Psoas muscle (tissue), 7 donors: ENCODE measurements at regions not wholly inside any gene's neighbourhood (a gene's known extent, or its start where the extent isn't known, plus 50 kb on each side); places are given as distances from the start of the nearest gene placed in this dataset.

Source experiments
- ATAC-seq, 4 donors: fragments of 200-7000 bp; cut with Tn5 transposase; one replicate each; pipeline ENCODE4 v1.9.1; 2020; ENCODE audit warnings: moderate library complexity in 3 of 4, mild to moderate bottlenecking in 2 of 4
- DNase-seq, 2 donors: peaks; one replicate each; pipeline ENCODE4 v3.0.0-alpha.2; 2020
- H3K27ac ChIP-seq: fragments of 200-600 bp; one replicate; pipeline ENCODE4 v1.8.0; 2022
- H3K27me3 ChIP-seq, 3 donors: fragments of 200-600 bp in 1 of 3; one replicate each; pipeline versions ENCODE4 v1.6.1 to v1.8.0; 2013 to 2022; ENCODE audit warnings: low read length in 2 of 3, mild to moderate bottlenecking in 2 of 3, moderate library complexity in 1 of 3; ENCODE audit not compliant: insufficient read depth in 3 of 3
- H3K36me3 ChIP-seq, 2 donors: fragments of 200-600 bp in 1 of 2; one replicate each; pipeline versions ENCODE4 v1.6.1 to v1.8.0; 2013 to 2022; ENCODE audit warnings: low read depth in 1 of 2, mild to moderate bottlenecking in 1 of 2, moderate library complexity in 1 of 2; ENCODE audit not compliant: insufficient read depth in 1 of 2
- H3K4me1 ChIP-seq: fragments of 200-600 bp; one replicate; pipeline ENCODE4 v1.8.0; 2022
- H3K4me3 ChIP-seq: fragments of 200-600 bp; one replicate; pipeline ENCODE4 v1.8.0; 2022; ENCODE audit warnings: mild to moderate bottlenecking
- H3K9me3 ChIP-seq: fragments of 200-600 bp; one replicate; pipeline ENCODE4 v1.8.0; 2022
- WGBS, 3 donors: extraction: QIAGEN DNeasy Blood & Tissue Kit; methylation state at CpG; one replicate each; pipeline versions ENCODE4 v1.1.6 to v1.1.7; 2013; 5-methylcytosine and 5-hydroxymethylcytosine counted together
- intact Hi-C, 2 donors: fragments of 100-400 bp; cut with DNase I; formaldehyde crosslinking; loops; one replicate each; pipeline versions ENCODE4 v1.11.0 to v1.14.2; 2022
- TF ChIP-seq, protein P1 (sequence below): fragments of 200-600 bp; IDR thresholded peaks from one replicate; pipeline ENCODE4 v1.8.0; 2022; ENCODE audit warnings: antibody characterized with exemption
- donor health status: healthy with polysubstance abuse.
- donor health status: DM: no; HTN: no; CAD: no; lungs with moderate emphysema.
- donor health status: Bipolar disorder and iron deficiency.
- donor health status: healthy.
- donor health status: DM: yes; HTN: yes; CAD: no.
- donor health status: DM: no; HTN: no; CAD: no.
- donor health status: DM: yes; HTN: yes; CAD: no.

- TF ChIP-seq, protein P1, sequence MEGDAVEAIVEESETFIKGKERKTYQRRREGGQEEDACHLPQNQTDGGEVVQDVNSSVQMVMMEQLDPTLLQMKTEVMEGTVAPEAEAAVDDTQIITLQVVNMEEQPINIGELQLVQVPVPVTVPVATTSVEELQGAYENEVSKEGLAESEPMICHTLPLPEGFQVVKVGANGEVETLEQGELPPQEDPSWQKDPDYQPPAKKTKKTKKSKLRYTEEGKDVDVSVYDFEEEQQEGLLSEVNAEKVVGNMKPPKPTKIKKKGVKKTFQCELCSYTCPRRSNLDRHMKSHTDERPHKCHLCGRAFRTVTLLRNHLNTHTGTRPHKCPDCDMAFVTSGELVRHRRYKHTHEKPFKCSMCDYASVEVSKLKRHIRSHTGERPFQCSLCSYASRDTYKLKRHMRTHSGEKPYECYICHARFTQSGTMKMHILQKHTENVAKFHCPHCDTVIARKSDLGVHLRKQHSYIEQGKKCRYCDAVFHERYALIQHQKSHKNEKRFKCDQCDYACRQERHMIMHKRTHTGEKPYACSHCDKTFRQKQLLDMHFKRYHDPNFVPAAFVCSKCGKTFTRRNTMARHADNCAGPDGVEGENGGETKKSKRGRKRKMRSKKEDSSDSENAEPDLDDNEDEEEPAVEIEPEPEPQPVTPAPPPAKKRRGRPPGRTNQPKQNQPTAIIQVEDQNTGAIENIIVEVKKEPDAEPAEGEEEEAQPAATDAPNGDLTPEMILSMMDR = no peak
- no peaks in the 10 kb centered on the region for H3K9me3 ChIP-seq
- peaks cover 4% of the 10 kb centered on the region for H3K4me1 ChIP-seq
- intact Hi-C loops = no loop called here
- H3K27me3 ChIP-seq = no peaks in the 10 kb centered on the region
- 85 to 97% (median 91%) methylated on average over 1 of the region's 1 CpG for WGBS, 3 donors
- ATAC-seq (no peak), DNase-seq (no peak)
- H3K4me3 ChIP-seq = no peak overlapping the region
- no peak overlapping the region for H3K27ac ChIP-seq
- no peaks in the 10 kb centered on the region for H3K36me3 ChIP-seq
These were observed 159.6 kb downstream of the TMEM200A start for GRCh38 chr6:130525408-130525807.

- Histone ChIP-seq H3K36me3 (no peaks in the 10 kb centered on the region), H3K27ac (no peak overlapping the region), H3K9me3 (no peaks in the 10 kb centered on the region), H3K4me1 (peaks cover 4% of the 10 kb centered on the region), H3K4me3 (no peak overlapping the region), H3K27me3 (no peaks in the 10 kb centered on the region)
- TF ChIP-seq, protein P1 = no peak
- no peak for DNase-seq
- no peak for ATAC-seq
- WGBS, 3 donors = 70 to 95% (median 76%) methylated on average over 3 of the region's 3 CpGs
- intact Hi-C loops = no loop called here
These were observed 160.6 kb downstream of the TMEM200A start for GRCh38 chr6:130526466-130526865.

DNA sequence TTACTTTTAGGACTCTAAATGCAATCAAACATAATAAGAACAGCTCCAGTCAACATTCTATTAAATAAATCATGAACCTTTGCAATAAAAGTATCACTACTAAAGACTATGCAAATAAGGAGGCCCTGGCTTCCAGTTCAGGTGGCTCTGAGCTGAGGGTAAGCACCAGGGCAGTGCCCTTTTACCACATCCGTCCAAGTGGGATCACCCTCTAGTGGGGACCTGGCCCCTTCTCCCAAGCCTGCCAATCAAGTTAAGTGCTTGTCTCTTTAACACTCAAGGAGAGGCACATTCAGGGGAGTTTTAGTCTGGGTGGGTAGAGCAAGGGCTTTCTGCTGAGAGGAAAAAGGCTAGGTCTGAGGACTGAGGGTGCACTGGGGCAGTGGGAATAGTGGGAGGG is 161.4 kb downstream of the TMEM200A start:
- ATAC-seq (no peak), DNase-seq (no peak)
- no peak overlapping the region for H3K27ac ChIP-seq
- 26 to 93% (median 81%) methylated on average over 1 of the region's 1 CpG for WGBS, 3 donors
- peaks cover 4% of the 10 kb centered on the region for H3K4me1 ChIP-seq
- H3K9me3 ChIP-seq = no peaks in the 10 kb centered on the region
- H3K4me3 ChIP-seq = no peak overlapping the region
- H3K36me3 ChIP-seq = no peaks in the 10 kb centered on the region
- TF ChIP-seq, protein P1 = no peak
- no peaks in the 10 kb centered on the region for H3K27me3 ChIP-seq
- intact Hi-C loops = no loop called here

DNA sequence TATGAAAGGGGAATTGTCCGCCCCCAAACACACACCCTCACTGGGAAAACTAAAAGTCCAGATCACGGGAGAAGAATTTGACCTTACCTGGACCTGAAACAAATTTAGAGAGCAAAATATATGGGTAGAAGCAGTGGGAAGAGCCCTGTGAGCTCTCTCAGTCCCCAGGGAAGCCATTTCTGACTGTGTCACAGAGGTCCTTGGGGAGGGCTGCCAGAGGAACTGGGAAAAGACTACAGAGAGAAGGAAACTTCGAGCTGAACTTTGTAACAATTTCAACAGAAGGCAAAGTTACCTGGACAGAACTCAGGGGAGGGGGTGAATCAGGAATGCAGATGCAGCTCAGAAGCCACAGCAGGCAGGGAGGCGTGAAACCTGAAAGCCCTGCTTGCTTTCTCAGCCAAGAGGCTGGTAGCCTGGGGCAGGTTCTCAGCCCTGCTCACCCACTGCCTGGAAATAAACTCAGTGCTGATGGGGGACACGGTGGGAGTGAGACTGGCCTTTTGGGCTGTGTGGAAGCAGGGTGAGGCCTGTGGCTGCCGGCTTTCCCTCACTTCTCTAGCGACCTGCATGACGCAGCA is 163.8 kb downstream of the TMEM200A start:
- H3K4me3 ChIP-seq = no peak overlapping the region
- H3K36me3 ChIP-seq = no peaks in the 10 kb centered on the region
- H3K9me3 ChIP-seq = no peaks in the 10 kb centered on the region
- TF ChIP-seq, protein P1 = no peak
- WGBS, 3 donors = 85 to 89% (median 89%) methylated on average over 8 of the region's 8 CpGs
- DNase-seq (no peak), ATAC-seq (no peak)
- no peaks in the 10 kb centered on the region for H3K4me1 ChIP-seq
- H3K27ac ChIP-seq = no peak overlapping the region
- intact Hi-C loops = no loop called here
- H3K27me3 ChIP-seq = no peaks in the 10 kb centered on the region

DNA sequence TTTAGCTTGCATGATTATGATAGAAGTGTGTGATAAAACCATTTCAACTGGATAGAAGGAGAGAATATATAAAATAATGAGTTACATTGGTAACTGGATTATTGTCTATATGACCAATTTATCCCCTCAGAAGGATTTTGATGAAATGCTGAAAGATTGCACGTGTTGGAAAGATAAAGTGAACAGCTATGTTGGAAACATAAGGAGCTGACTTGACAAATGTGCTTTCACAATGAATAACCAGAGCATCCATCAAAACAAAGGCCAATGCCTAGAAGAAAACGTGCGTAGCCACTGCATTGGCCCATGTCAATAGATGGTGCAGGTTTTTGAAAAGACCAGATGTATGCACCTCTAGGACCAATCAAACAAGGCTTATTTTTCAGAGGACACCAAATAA is 168.8 kb downstream of the TMEM200A start:
- Histone ChIP-seq H3K27me3 (peaks cover 0 to 2% (median 0%) of the 10 kb centered on the region in 3 donors), H3K36me3 (no peaks in the 10 kb centered on the region), H3K27ac (no peak overlapping the region), H3K9me3 (peaks cover 4% of the 10 kb centered on the region), H3K4me3 (no peak overlapping the region), H3K4me1 (no peaks in the 10 kb centered on the region)
- 85 to 93% (median 87%) methylated on average over 3 of the region's 3 CpGs for WGBS, 3 donors
- TF ChIP-seq, protein P1 = no peak
- no peak for DNase-seq
- no peak for ATAC-seq
- intact Hi-C loops = no loop called here
